ENCODE measurements at regions not wholly inside any gene's neighbourhood (a gene's known extent, or its start where the extent isn't known, plus 50 kb on each side); places are given as distances from the start of the nearest gene placed in this dataset.

DNA sequence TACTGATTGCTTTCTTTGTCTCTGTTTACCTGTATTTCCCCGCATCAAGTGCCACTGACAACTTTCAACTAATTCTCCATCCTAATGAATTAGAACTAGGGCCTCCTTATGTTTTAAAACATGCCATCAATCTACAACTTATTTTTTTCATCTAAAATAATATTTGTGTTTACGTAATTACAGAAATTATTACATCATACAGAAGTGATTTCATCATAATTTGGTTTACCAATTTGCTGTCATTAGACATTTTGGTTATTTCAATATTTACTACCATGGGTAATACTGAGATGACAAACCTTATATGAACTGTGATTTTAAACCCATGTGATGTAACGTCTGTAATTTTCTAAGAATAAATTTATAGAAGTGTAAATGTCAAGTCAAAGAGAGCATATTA, 468.0 kb upstream of the IL12A start:
- TF ChIP-seq CTCF (IDR thresholded peaks at IDR 0.05; ENCODE audit: low read length) (no peak), EZH2 (optimal IDR thresholded peaks at IDR 0.05; ENCODE audit: low read depth, low read length) (no peak), EZH2phosphoT487 (IDR thresholded peaks at IDR 0.05; ENCODE audit: low read length) (no peak)

All from MM.1S (cell line).